NCI-H1694 (cell line): ENCODE measurements at regions not wholly inside any gene's neighbourhood (a gene's known extent, or its start where the extent isn't known, plus 50 kb on each side); places are given as distances from the start of the nearest gene placed in this dataset.

Experiments used
- DNase-seq: peaks from one replicate; lab custom pipeline; 2025; lab: John Stamatoyannopoulos, UW

- DNase-seq: no peak
These were observed 451.3 kb downstream of the FOXG1 start for GRCh38 chr14:29217813-29218450.

GRCh38 chr14:29220072-29220471, 453.5 kb downstream of the FOXG1 start:
- peak; percentile 98 for DNase-seq

- peak; percentile 97 for DNase-seq
These were observed 454.0 kb downstream of the FOXG1 start for GRCh38 chr14:29220566-29220965.

GRCh38 chr14:29222006-29222405, 455.4 kb downstream of the FOXG1 start:
- no peak for DNase-seq

GRCh38 chr14:29222671-29223268, 456.2 kb downstream of the FOXG1 start:
- peak; percentile 77 for DNase-seq

GRCh38 chr14:29223947-29224346, 457.4 kb downstream of the FOXG1 start:
- DNase-seq: peak; percentile 74

- peak; percentile 78 for DNase-seq
These were observed 461.0 kb downstream of the FOXG1 start for GRCh38 chr14:29227631-29228030.

- peak; percentile 48 for DNase-seq
These were observed 465.6 kb downstream of the FOXG1 start for GRCh38 chr14:29232153-29232552.

- peak; percentile 63 for DNase-seq
These were observed 466.1 kb downstream of the FOXG1 start for GRCh38 chr14:29232711-29233110.

- peak; percentile 49 for DNase-seq
These were observed 466.6 kb downstream of the FOXG1 start for GRCh38 chr14:29233188-29233587.

- no peak for DNase-seq
These were observed 469.4 kb downstream of the FOXG1 start for GRCh38 chr14:29235991-29236390.

GRCh38 chr14:29236401-29236800, 469.8 kb downstream of the FOXG1 start:
- no peak for DNase-seq

GRCh38 chr14:29236848-29237247, 470.3 kb downstream of the FOXG1 start:
- no peak for DNase-seq

- no peak for DNase-seq
These were observed 473.5 kb downstream of the FOXG1 start for GRCh38 chr14:29240066-29240465.

- DNase-seq: peak; percentile 15
These were observed 476.5 kb downstream of the FOXG1 start for GRCh38 chr14:29242755-29243754.

GRCh38 chr14:29255692-29256091, 489.1 kb downstream of the FOXG1 start:
- DNase-seq: no peak

GRCh38 chr14:29262979-29263378, 496.4 kb downstream of the FOXG1 start:
- no peak for DNase-seq

- DNase-seq: no peak
These were observed 498.3 kb downstream of the FOXG1 start for GRCh38 chr14:29264865-29265264.

GRCh38 chr14:29265852-29266251, 499.3 kb downstream of the FOXG1 start:
- no peak for DNase-seq

- DNase-seq: no peak
These were observed 505.1 kb downstream of the FOXG1 start for GRCh38 chr14:29271669-29272068.

GRCh38 chr14:29273513-29273912, 506.9 kb downstream of the FOXG1 start:
- no peak for DNase-seq

GRCh38 chr14:29274890-29275596, 508.5 kb downstream of the FOXG1 start:
- DNase-seq: peak; percentile 79
